NOMO-1 treated with DMSO at 0.1 percent for 48 hours (cell line): ENCODE measurements at regions not wholly inside any gene's neighbourhood (a gene's known extent, or its start where the extent isn't known, plus 50 kb on each side); places are given as distances from the start of the nearest gene placed in this dataset.

Source experiments
- DNase-seq: peaks from one replicate; lab custom pipeline; 2025; ENCODE audit not compliant: unreplicated experiment; lab: John Stamatoyannopoulos, UW

GRCh38 chr17:33964344-33964979 is 290.6 kb upstream of the CCL2 start:
- DNase-seq: peak; percentile 91

GRCh38 chr17:33966410-33967059 is 288.6 kb upstream of the CCL2 start:
- DNase-seq: no peak

- no peak for DNase-seq
Measured at GRCh38 chr17:33967608-33968349, 287.3 kb upstream of the CCL2 start.

GRCh38 chr17:33968350-33969044 is 286.6 kb upstream of the CCL2 start:
- DNase-seq: peak; percentile 33

- no peak for DNase-seq
Measured at GRCh38 chr17:33970279-33970678, 284.8 kb upstream of the CCL2 start.

GRCh38 chr17:33972763-33973162 is 282.3 kb upstream of the CCL2 start:
- DNase-seq: no peak

- no peak for DNase-seq
Measured at GRCh38 chr17:33973491-33973890, 281.6 kb upstream of the CCL2 start.

- no peak for DNase-seq
Measured at GRCh38 chr17:33974276-33974675, 280.8 kb upstream of the CCL2 start.

- no peak for DNase-seq
Measured at GRCh38 chr17:33976831-33977230, 278.3 kb upstream of the CCL2 start.

- no peak for DNase-seq
Measured at GRCh38 chr17:33977729-33978514, 277.2 kb upstream of the CCL2 start.

- no peak for DNase-seq
Measured at GRCh38 chr17:33978889-33979288, 276.2 kb upstream of the CCL2 start.

GRCh38 chr17:33980193-33980592 is 274.9 kb upstream of the CCL2 start:
- DNase-seq: peak; percentile 3

- peak; percentile 40 for DNase-seq
Measured at GRCh38 chr17:33981711-33982601, 273.1 kb upstream of the CCL2 start.

- DNase-seq: no peak
Measured at GRCh38 chr17:33982909-33983308, 272.2 kb upstream of the CCL2 start.

- no peak for DNase-seq
Measured at GRCh38 chr17:33983824-33984574, 271.1 kb upstream of the CCL2 start.

GRCh38 chr17:33986088-33986487 is 269.0 kb upstream of the CCL2 start:
- no peak for DNase-seq

GRCh38 chr17:33986566-33986965 is 268.5 kb upstream of the CCL2 start:
- DNase-seq: no peak

- DNase-seq: no peak
Measured at GRCh38 chr17:33987162-33987561, 267.9 kb upstream of the CCL2 start.
